PC-3 (cell line): ENCODE measurements at regions not wholly inside any gene's neighbourhood (a gene's known extent, or its start where the extent isn't known, plus 50 kb on each side); places are given as distances from the start of the nearest gene placed in this dataset.

Experiments used
- ATAC-seq: fragments of 200-7000 bp; cut with Tn5 transposase; 2 replicates; pipeline ENCODE4 v1.9.1; 2020; ENCODE audit warnings: mild to moderate bottlenecking, moderate library complexity
- BruUV-seq: library from RNA; stranded (reverse); fragments of 400-500 nt; replicated peaks from 2 replicates; lab custom pipeline; 2021; lab: Mats Ljungman, UMichigan
- CTCF ChIA-PET: fragments of 300-600 bp; sonication (Branson Sonifier 250); formaldehyde crosslinking; loops from one replicate; lab custom pipeline; 2022; ENCODE audit warnings: antibody characterized with exemption; lab: Charles Lee
- POLR2A ChIA-PET: fragments of 300-600 bp; sonication (Branson Sonifier 250); formaldehyde crosslinking; loops from one replicate; lab custom pipeline; 2022; ENCODE audit warnings: antibody characterized with exemption; ENCODE audit not compliant: unreplicated experiment; lab: Charles Lee
- DNase-seq: peaks from one replicate; pipeline ENCODE4 v3.0.0-alpha.2; 2015
- H2AFZ ChIP-seq: fragments of 300-600 bp; sonication (generic); 2 replicates; pipeline ENCODE4 v1.6.0; 2016; ENCODE audit warnings: antibody characterized with exemption, low read length
- H3F3A ChIP-seq: fragments of 300-600 bp; sonication (generic); one replicate; pipeline ENCODE4 v1.6.0; 2017; ENCODE audit warnings: antibody characterized with exemption, low read length, control low read depth, mild to moderate bottlenecking; ENCODE audit not compliant: unreplicated experiment
- H3K27ac ChIP-seq: fragments of 300-600 bp; sonication (generic); 2 replicates; pipeline ENCODE4 v1.5.1; 2016; ENCODE audit warnings: mild to moderate bottlenecking, low read length
- H3K27me3 ChIP-seq: fragments of 300-600 bp; sonication (generic); 2 replicates; pipeline ENCODE4 v1.6.1; 2016; ENCODE audit warnings: low read length, mixed read lengths
- H3K36me3 ChIP-seq: fragments of 300-600 bp; sonication (generic); 2 replicates; pipeline ENCODE4 v1.6.1; 2016; ENCODE audit warnings: low read depth, mixed run types, low read length, mixed read lengths
- H3K4me1 ChIP-seq: fragments of 300-600 bp; sonication (generic); 2 replicates; pipeline ENCODE4 v1.5.1; 2016; ENCODE audit warnings: low read length; ENCODE audit not compliant: insufficient read depth
- H3K4me2 ChIP-seq: fragments of 300-600 bp; sonication (generic); 2 replicates; pipeline ENCODE4 v1.6.0; 2016; ENCODE audit warnings: low read length
- H3K4me3 ChIP-seq: fragments of 300-600 bp; sonication (generic); 2 replicates; pipeline ENCODE4 v1.5.1; 2016; ENCODE audit warnings: mild to moderate bottlenecking, low read length, mixed read lengths
- H3K79me2 ChIP-seq: fragments of 300-600 bp; sonication (generic); 2 replicates; pipeline ENCODE4 v1.6.1; 2017; ENCODE audit warnings: low read length, mixed read lengths
- H3K9ac ChIP-seq: fragments of 300-600 bp; sonication (generic); 2 replicates; pipeline ENCODE4 v1.6.0; 2016; ENCODE audit warnings: mild to moderate bottlenecking, low read length
- H3K9me2 ChIP-seq: fragments of 300-600 bp; sonication (generic); replicated peaks from 2 replicates; pipeline ENCODE4 v1.6.1; 2016; ENCODE audit warnings: mixed run types, low read length, mixed read lengths
- H3K9me3 ChIP-seq: fragments of 300-600 bp; sonication (generic); 2 replicates; pipeline ENCODE4 v1.6.1; 2016; ENCODE audit warnings: low read length, mixed read lengths
- H4K20me1 ChIP-seq: fragments of 300-600 bp; sonication (generic); 2 replicates; pipeline ENCODE4 v1.6.1; 2016; ENCODE audit warnings: low read length, mixed read lengths
- CTCF ChIP-seq: fragments of 300-600 bp; sonication (generic); conservative IDR thresholded peaks from 2 replicates; pipeline ENCODE4 v1.5.1; 2017; ENCODE audit warnings: antibody characterized with exemption, low read depth, mild to moderate bottlenecking, low read length
- EZH2 ChIP-seq: fragments of 300-600 bp; sonication (generic); IDR thresholded peaks from one replicate; pipeline ENCODE4 v1.6.1; 2017; ENCODE audit warnings: antibody characterized with exemption, mild to moderate bottlenecking, low read length; ENCODE audit not compliant: unreplicated experiment
- EZH2phosphoT487 ChIP-seq: fragments of 300-600 bp; sonication (generic); IDR thresholded peaks from 2 replicates; pipeline ENCODE4 v1.6.1; 2018; ENCODE audit warnings: mild to moderate bottlenecking, antibody characterized with exemption, low read length, borderline replicate concordance
- intact Hi-C: fragments of 100-400 bp; cut with micrococcal nuclease; formaldehyde crosslinking; loops from 2 replicates; pipeline ENCODE4 v1.9.0; 2023

- BruUV-seq, result no TSS peak
- intact Hi-C loops, result no loop called here
- no peaks in the 10 kb centered on the region for H3K36me3 ChIP-seq
- no peaks in the 10 kb centered on the region for H3K9me3 ChIP-seq
- H3K9ac ChIP-seq, result no peak overlapping the region
- H2AFZ ChIP-seq, result no peak overlapping the region
- H3K4me1 ChIP-seq, result no peaks in the 10 kb centered on the region
- DNase-seq (no peak), ATAC-seq (no peak)
- TF ChIP-seq EZH2phosphoT487, result no peak
- TF ChIP-seq CTCF, result no peak
- no peak for TF ChIP-seq EZH2
- no peaks in the 10 kb centered on the region for H3K79me2 ChIP-seq
- H3K4me3 ChIP-seq, result no peak overlapping the region
- ChIA-PET POLR2A (no interaction called here), CTCF (no interaction called here)
- H3F3A ChIP-seq, result no peaks in the 10 kb centered on the region
- no peak overlapping the region for H3K4me2 ChIP-seq
- H3K9me2 ChIP-seq, result no peaks in the 10 kb centered on the region
- H3K27me3 ChIP-seq, result no peaks in the 10 kb centered on the region
- H4K20me1 ChIP-seq, result no peaks in the 10 kb centered on the region
- no peak overlapping the region for H3K27ac ChIP-seq
Measured at GRCh38 chr13:40223585-40223984, 442.9 kb downstream of the FOXO1 start.

- H3K4me3 ChIP-seq, result no peak overlapping the region
- no peak overlapping the region for H2AFZ ChIP-seq
- H3K4me1 ChIP-seq, result 0 out of 2 replicates have a peak, but pooled peaks cover 3% of the 10 kb centered on the region
- CTCF ChIA-PET, result no interaction called here
- H3K27me3 ChIP-seq, result no peaks in the 10 kb centered on the region
- no peak overlapping the region for H3K9ac ChIP-seq
- POLR2A ChIA-PET, result no interaction called here
- H3K36me3 ChIP-seq, result no peaks in the 10 kb centered on the region
- intact Hi-C loops, result no loop called here
- no peaks in the 10 kb centered on the region for H3K9me3 ChIP-seq
- no peaks in the 10 kb centered on the region for H4K20me1 ChIP-seq
- TF ChIP-seq CTCF (no peak), EZH2 (no peak)
- H3K27ac ChIP-seq, result no peak overlapping the region
- no peak overlapping the region for H3K4me2 ChIP-seq
- H3K9me2 ChIP-seq, result no peaks in the 10 kb centered on the region
- DNase-seq (no peak), ATAC-seq (no peak)
- H3K79me2 ChIP-seq, result no peaks in the 10 kb centered on the region
- no TSS peak for BruUV-seq
- H3F3A ChIP-seq, result no peaks in the 10 kb centered on the region
Measured at GRCh38 chr13:40228496-40228895, 437.9 kb downstream of the FOXO1 start.

- Histone ChIP-seq H3K27ac (no peak overlapping the region), H3F3A (no peaks in the 10 kb centered on the region), H3K4me2 (no peak overlapping the region), H3K9ac (no peak overlapping the region), H3K9me2 (no peaks in the 10 kb centered on the region), H3K36me3 (no peaks in the 10 kb centered on the region), H2AFZ (no peak overlapping the region), H4K20me1 (no peaks in the 10 kb centered on the region), H3K4me1 (0 out of 2 replicates have a peak, but pooled peaks cover 3% of the 10 kb centered on the region), H3K79me2 (no peaks in the 10 kb centered on the region), H3K4me3 (no peak overlapping the region), H3K27me3 (no peaks in the 10 kb centered on the region), H3K9me3 (no peaks in the 10 kb centered on the region)
- POLR2A ChIA-PET, result no interaction called here
- BruUV-seq, result no TSS peak
- CTCF ChIA-PET, result no interaction called here
- DNase-seq (no peak), ATAC-seq (no peak)
- TF ChIP-seq EZH2phosphoT487 (no peak), CTCF (no peak), EZH2 (no peak)
- intact Hi-C loops, result no loop called here
Measured at GRCh38 chr13:40228990-40229389, 437.5 kb downstream of the FOXO1 start.
